Stimulated activated CD8-positive, alpha-beta memory T cell treated with anti-CD3 and anti-CD28 coated beads, Interleukin-2, amount 100 ng/mL, for 1 hour (primary cell): ENCODE measurements at regions not wholly inside any gene's neighbourhood (a gene's known extent, or its start where the extent isn't known, plus 50 kb on each side); places are given as distances from the start of the nearest gene placed in this dataset.
"Not testable (repeated sequence)": the region's sequence is repeated elsewhere in the genome, so short reads cannot be mapped to it uniquely, and the experiment has no call there.

Experiments used
- DNase-seq, 2 donors: peaks; one replicate each; pipeline ENCODE4 v3.0.0-alpha.2; 2020; ENCODE audit warnings: low read depth in 2 of 2

- no peak for DNase-seq
Measured at GRCh38 chrX:13518126-13518525, 51.3 kb upstream of the EGFL6 start.

- no peak for DNase-seq
Measured at GRCh38 chrX:13515211-13515930, 54.0 kb upstream of the EGFL6 start.

- DNase-seq = no peak
Measured at GRCh38 chrX:13511944-13512330, 57.5 kb upstream of the EGFL6 start.

GRCh38 chrX:13511241-13511943 is 58.0 kb upstream of the EGFL6 start:
- no peak for DNase-seq

GRCh38 chrX:13507893-13508292 is 61.5 kb upstream of the EGFL6 start:
- DNase-seq = no peak

- peak; percentile 22 to 32 for DNase-seq
Measured at GRCh38 chrX:13506574-13506973, 62.8 kb upstream of the EGFL6 start.

GRCh38 chrX:13502590-13502989 is 66.8 kb upstream of the EGFL6 start:
- DNase-seq = no peak

- no peak for DNase-seq
Measured at GRCh38 chrX:13499736-13500135, 69.7 kb upstream of the EGFL6 start.

- no peak for DNase-seq
Measured at GRCh38 chrX:13498238-13498637, 71.2 kb upstream of the EGFL6 start.

GRCh38 chrX:13495232-13495631 is 74.2 kb upstream of the EGFL6 start:
- no peak for DNase-seq

- no peak for DNase-seq
Measured at GRCh38 chrX:13494562-13494961, 74.8 kb upstream of the EGFL6 start.

- DNase-seq = no peak
Measured at GRCh38 chrX:13493659-13494058, 75.7 kb upstream of the EGFL6 start.

GRCh38 chrX:13492286-13492685 is 77.1 kb upstream of the EGFL6 start:
- no peak for DNase-seq

GRCh38 chrX:13491061-13491460 is 78.3 kb upstream of the EGFL6 start:
- no peak for DNase-seq

GRCh38 chrX:13489454-13489853 is 79.9 kb upstream of the EGFL6 start:
- no peak for DNase-seq

GRCh38 chrX:13487731-13488505 is 81.5 kb upstream of the EGFL6 start:
- peak in 1 of 2 donors; percentile 5 for DNase-seq

GRCh38 chrX:13485167-13485566 is 84.2 kb upstream of the EGFL6 start:
- no peak for DNase-seq

- no peak for DNase-seq
Measured at GRCh38 chrX:13483773-13484172, 85.6 kb upstream of the EGFL6 start.

- no peak for DNase-seq
Measured at GRCh38 chrX:13482746-13483541, 86.5 kb upstream of the EGFL6 start.

- not testable (repeated sequence) for DNase-seq
Measured at GRCh38 chrX:13480780-13481179, 88.6 kb upstream of the EGFL6 start.

GRCh38 chrX:13479452-13479813 is 90.0 kb upstream of the EGFL6 start:
- DNase-seq = no peak
